Renal cortical epithelial cell (primary cell): ENCODE measurements at regions not wholly inside any gene's neighbourhood (a gene's known extent, or its start where the extent isn't known, plus 50 kb on each side); places are given as distances from the start of the nearest gene placed in this dataset.
A peak's percentile ranks its signal among the peaks of the same experiment; 100 is the strongest.

ENCODE experiments used
- DNase-seq: peaks from one replicate; pipeline ENCODE4 v3.0.0-alpha.2; 2011; ENCODE audit warnings: low read depth

GRCh38 chr10:3412646-3413045 is 240.1 kb upstream of the PITRM1 start:
- DNase-seq: no peak

GRCh38 chr10:3412071-3412582 is 239.5 kb upstream of the PITRM1 start:
- DNase-seq: no peak

- no peak for DNase-seq
These were observed 238.5 kb upstream of the PITRM1 start for GRCh38 chr10:3411044-3411443.

- DNase-seq: no peak
These were observed 237.3 kb upstream of the PITRM1 start for GRCh38 chr10:3409928-3410327.

GRCh38 chr10:3408603-3409365 is 236.2 kb upstream of the PITRM1 start:
- DNase-seq: peak; percentile 61

GRCh38 chr10:3407208-3407607 is 234.6 kb upstream of the PITRM1 start:
- no peak for DNase-seq

- DNase-seq: no peak
These were observed 234.0 kb upstream of the PITRM1 start for GRCh38 chr10:3406556-3406955.

- DNase-seq: no peak
These were observed 231.8 kb upstream of the PITRM1 start for GRCh38 chr10:3404381-3404780.

- no peak for DNase-seq
These were observed 229.7 kb upstream of the PITRM1 start for GRCh38 chr10:3402187-3402751.

GRCh38 chr10:3401491-3401938 is 228.9 kb upstream of the PITRM1 start:
- DNase-seq: no peak

- DNase-seq: no peak
These were observed 227.8 kb upstream of the PITRM1 start for GRCh38 chr10:3400348-3400747.

GRCh38 chr10:3399756-3400155 is 227.2 kb upstream of the PITRM1 start:
- DNase-seq: no peak

- DNase-seq: no peak
These were observed 226.5 kb upstream of the PITRM1 start for GRCh38 chr10:3398825-3399646.

- DNase-seq: no peak
These were observed 225.3 kb upstream of the PITRM1 start for GRCh38 chr10:3397846-3398245.

GRCh38 chr10:3397231-3397630 is 224.6 kb upstream of the PITRM1 start:
- DNase-seq: peak; percentile 56

GRCh38 chr10:3396116-3396515 is 223.5 kb upstream of the PITRM1 start:
- DNase-seq: no peak

GRCh38 chr10:3395458-3395861 is 222.9 kb upstream of the PITRM1 start:
- no peak for DNase-seq

- no peak for DNase-seq
These were observed 222.5 kb upstream of the PITRM1 start for GRCh38 chr10:3395041-3395440.

GRCh38 chr10:3393958-3394357 is 221.4 kb upstream of the PITRM1 start:
- no peak for DNase-seq

- no peak for DNase-seq
These were observed 219.1 kb upstream of the PITRM1 start for GRCh38 chr10:3391657-3392056.

- no peak for DNase-seq
These were observed 216.5 kb upstream of the PITRM1 start for GRCh38 chr10:3389130-3389529.

- DNase-seq: no peak
These were observed 212.9 kb upstream of the PITRM1 start for GRCh38 chr10:3385487-3385886.

GRCh38 chr10:3382092-3382491 is 209.5 kb upstream of the PITRM1 start:
- DNase-seq: no peak
